Endodermal cell (in vitro differentiated cells): ENCODE measurements at regions not wholly inside any gene's neighbourhood (a gene's known extent, or its start where the extent isn't known, plus 50 kb on each side); places are given as distances from the start of the nearest gene placed in this dataset.
"Not testable (repeated sequence)": the region's sequence is repeated elsewhere in the genome, so short reads cannot be mapped to it uniquely, and the experiment has no call there.

Experiments used
- DNase-seq: peaks from one replicate; pipeline ENCODE4 v3.0.0-alpha.2; 2017
- H3K27ac ChIP-seq: 2 replicates; pipeline ENCODE4 v1.5.1; 2013; ENCODE audit warnings: mild to moderate bottlenecking, low read depth, low read length, moderate library complexity
- H3K27me3 ChIP-seq: 2 replicates; pipeline ENCODE4 v1.6.1; 2013; ENCODE audit warnings: mild to moderate bottlenecking, low read length, moderate library complexity; ENCODE audit not compliant: insufficient read depth, control insufficient read depth, poor library complexity, severe bottlenecking
- H3K36me3 ChIP-seq: 2 replicates; pipeline ENCODE4 v1.7.0; 2013; ENCODE audit warnings: mild to moderate bottlenecking, low read length, moderate library complexity; ENCODE audit not compliant: control insufficient read depth, insufficient read depth
- H3K4me1 ChIP-seq: one replicate; pipeline ENCODE4 v1.7.0; 2013; ENCODE audit warnings: low read length; ENCODE audit not compliant: control insufficient read depth, insufficient read depth
- H3K4me3 ChIP-seq: 2 replicates; pipeline ENCODE4 v1.5.1; 2013; ENCODE audit warnings: mild to moderate bottlenecking, low read length, moderate library complexity
- H3K9ac ChIP-seq: 2 replicates; pipeline ENCODE4 v1.6.1; 2013; ENCODE audit warnings: mild to moderate bottlenecking, low read length, moderate library complexity; ENCODE audit not compliant: poor library complexity, severe bottlenecking; ENCODE audit errors: extremely low read depth
- H3K9me3 ChIP-seq: 2 replicates; pipeline ENCODE4 v1.6.1; 2013; ENCODE audit warnings: mild to moderate bottlenecking, low read length, moderate library complexity; ENCODE audit not compliant: control insufficient read depth
- H3K27ac Mint-ChIP-seq: 2 replicates; pipeline ENCODE4 v1.8.0; 2020; ENCODE audit warnings: mixed read lengths
- H3K27me3 Mint-ChIP-seq: 2 replicates; pipeline ENCODE4 v1.8.0; 2021; ENCODE audit warnings: mild to moderate bottlenecking, mixed read lengths; ENCODE audit not compliant: insufficient read depth
- H3K36me3 Mint-ChIP-seq: 2 replicates; pipeline ENCODE4 v1.8.0; 2020; ENCODE audit warnings: low read depth, mixed read lengths
- H3K4me1 Mint-ChIP-seq: 2 replicates; pipeline ENCODE4 v1.8.0; 2020; ENCODE audit warnings: mixed read lengths
- H3K4me3 Mint-ChIP-seq: 2 replicates; pipeline ENCODE4 v1.8.0; 2020; ENCODE audit warnings: mild to moderate bottlenecking, moderate library complexity, mixed read lengths
- H3K9me3 Mint-ChIP-seq: 2 replicates; pipeline ENCODE4 v1.8.0; 2020; ENCODE audit warnings: mild to moderate bottlenecking, mixed read lengths
- WGBS, 2 experiments: methylation state at CpG; one replicate each; pipeline versions ENCODE4 v1.1.5 to v1.1.7; 2013; ENCODE audit warnings: missing lambda C conversion rate in 2 of 2, mixed read lengths in 1 of 2; ENCODE audit not compliant: insufficient coverage in 1 of 2, insufficient read length in 1 of 2; 5-methylcytosine and 5-hydroxymethylcytosine counted together
- TF ChIP-seq, protein P1 (sequence below): fragments of 200-600 bp; sonication (generic); conservative IDR thresholded peaks from 2 replicates; pipeline ENCODE4 v1.5.0; 2021; ENCODE audit warnings: antibody characterized with exemption, mild to moderate bottlenecking

DNA sequence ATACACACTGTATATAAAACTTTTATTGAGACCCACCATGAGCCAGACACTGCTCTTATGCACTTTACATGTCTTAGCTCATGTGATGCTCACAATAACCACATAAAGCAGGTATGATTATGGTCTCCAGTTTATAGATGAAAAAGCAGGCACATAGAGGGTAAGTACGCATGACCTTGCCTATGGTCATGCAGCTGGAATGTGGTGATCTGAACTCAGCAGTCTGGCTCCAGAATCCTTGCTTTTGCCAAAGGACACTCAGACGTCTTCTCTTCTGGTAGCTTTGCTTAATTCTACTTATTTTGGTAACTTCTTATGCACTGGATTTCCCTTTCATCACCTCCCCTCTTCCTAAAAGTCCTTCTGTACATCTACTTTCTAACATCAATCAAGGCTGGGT is 103.3 kb upstream of the CRY1 start:
- Histone ChIP-seq H3K4me1 (no peaks in the 10 kb centered on the region), H3K27ac (no peak overlapping the region), H3K27me3 (no peaks in the 10 kb centered on the region), H3K9me3 (peaks cover 7% of the 10 kb centered on the region), H3K4me3 (no peak overlapping the region), H3K9ac (no peak overlapping the region), H3K36me3 (no peaks in the 10 kb centered on the region)
- H3K27ac Mint-ChIP-seq = no peak overlapping the region
- DNase-seq = no peak
- peaks cover 5% of the 10 kb centered on the region for H3K4me1 Mint-ChIP-seq
- H3K36me3 Mint-ChIP-seq = no peaks in the 10 kb centered on the region
- H3K4me3 Mint-ChIP-seq = no peak overlapping the region
- 82 to 100% methylated on average over 1 to 2 of the region's 2 CpGs for whole genome bisulfite sequencing, 2 experiments
- H3K27me3 Mint-ChIP-seq = no peaks in the 10 kb centered on the region
- peaks cover 5% of the 10 kb centered on the region for H3K9me3 Mint-ChIP-seq
- TF ChIP-seq, protein P1, sequence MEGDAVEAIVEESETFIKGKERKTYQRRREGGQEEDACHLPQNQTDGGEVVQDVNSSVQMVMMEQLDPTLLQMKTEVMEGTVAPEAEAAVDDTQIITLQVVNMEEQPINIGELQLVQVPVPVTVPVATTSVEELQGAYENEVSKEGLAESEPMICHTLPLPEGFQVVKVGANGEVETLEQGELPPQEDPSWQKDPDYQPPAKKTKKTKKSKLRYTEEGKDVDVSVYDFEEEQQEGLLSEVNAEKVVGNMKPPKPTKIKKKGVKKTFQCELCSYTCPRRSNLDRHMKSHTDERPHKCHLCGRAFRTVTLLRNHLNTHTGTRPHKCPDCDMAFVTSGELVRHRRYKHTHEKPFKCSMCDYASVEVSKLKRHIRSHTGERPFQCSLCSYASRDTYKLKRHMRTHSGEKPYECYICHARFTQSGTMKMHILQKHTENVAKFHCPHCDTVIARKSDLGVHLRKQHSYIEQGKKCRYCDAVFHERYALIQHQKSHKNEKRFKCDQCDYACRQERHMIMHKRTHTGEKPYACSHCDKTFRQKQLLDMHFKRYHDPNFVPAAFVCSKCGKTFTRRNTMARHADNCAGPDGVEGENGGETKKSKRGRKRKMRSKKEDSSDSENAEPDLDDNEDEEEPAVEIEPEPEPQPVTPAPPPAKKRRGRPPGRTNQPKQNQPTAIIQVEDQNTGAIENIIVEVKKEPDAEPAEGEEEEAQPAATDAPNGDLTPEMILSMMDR = no peak

DNA sequence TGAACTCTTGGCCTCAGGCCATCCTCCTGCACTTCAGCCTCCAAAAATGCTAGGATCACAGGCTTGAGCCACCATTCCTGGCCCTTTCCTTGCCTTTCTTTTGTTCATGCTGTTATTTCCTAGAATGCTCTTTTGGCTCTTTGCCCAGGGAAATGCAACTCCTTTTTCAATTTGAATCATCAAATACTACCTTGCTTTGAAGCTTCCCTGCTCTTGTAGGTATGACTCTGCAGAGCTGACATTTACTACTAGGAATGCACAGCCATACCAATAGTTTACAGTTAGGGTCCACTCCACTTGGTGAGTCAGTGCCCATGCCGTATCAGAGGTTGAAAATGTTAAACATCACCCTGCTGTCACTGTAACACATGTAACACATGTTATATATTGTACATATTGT is 107.0 kb upstream of the CRY1 start:
- Histone ChIP-seq H3K4me1 (no peaks in the 10 kb centered on the region), H3K27me3 (no peaks in the 10 kb centered on the region), H3K36me3 (no peaks in the 10 kb centered on the region), H3K9ac (no peak overlapping the region), H3K4me3 (no peak overlapping the region), H3K9me3 (no peaks in the 10 kb centered on the region), H3K27ac (no peak overlapping the region)
- no peak for DNase-seq
- no peak overlapping the region for H3K27ac Mint-ChIP-seq
- no peaks in the 10 kb centered on the region for H3K27me3 Mint-ChIP-seq
- H3K4me1 Mint-ChIP-seq = peaks cover 5% of the 10 kb centered on the region
- H3K4me3 Mint-ChIP-seq = no peak overlapping the region
- WGBS, 2 experiments = 100% methylated on average over 1 of the region's 1 CpG; no CpG with 5 or more reads in 1 of the 2 experiments
- no peaks in the 10 kb centered on the region for H3K9me3 Mint-ChIP-seq
- no peaks in the 10 kb centered on the region for H3K36me3 Mint-ChIP-seq
- TF ChIP-seq, protein P1 = no peak

DNA sequence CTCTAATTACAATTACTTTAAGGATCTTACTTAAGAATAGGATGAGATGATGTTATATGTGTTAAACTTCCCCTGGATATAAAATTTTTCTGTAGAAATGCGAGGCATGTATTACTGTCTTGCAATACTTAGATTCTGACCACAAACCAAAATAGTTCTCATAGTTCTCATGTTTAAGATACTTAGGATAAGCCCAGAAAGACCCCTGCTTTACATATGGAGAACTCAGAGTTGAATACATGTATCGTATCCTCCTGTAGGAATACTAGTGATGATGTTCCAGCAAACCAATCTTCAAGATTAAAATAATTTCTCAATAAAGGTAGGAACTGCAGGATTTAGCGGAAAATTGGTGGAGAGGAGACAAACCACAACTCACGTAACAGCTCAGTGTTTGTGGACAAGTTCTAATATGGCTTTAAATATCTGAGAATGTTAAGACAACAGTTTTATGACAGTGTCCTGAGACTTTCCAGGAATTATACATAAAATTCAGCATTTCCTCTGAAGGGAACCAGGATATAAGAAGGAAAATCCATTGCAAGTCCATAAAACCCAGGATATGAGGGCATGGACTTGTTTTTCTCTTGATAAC is 114.7 kb upstream of the CRY1 start:
- H3K4me3 Mint-ChIP-seq = no peak overlapping the region
- Histone ChIP-seq H3K36me3 (no peaks in the 10 kb centered on the region), H3K4me3 (no peak overlapping the region), H3K4me1 (no peaks in the 10 kb centered on the region), H3K27me3 (no peaks in the 10 kb centered on the region), H3K9ac (no peak overlapping the region), H3K27ac (no peak overlapping the region), H3K9me3 (no peaks in the 10 kb centered on the region)
- no peak for DNase-seq
- peaks cover 4% of the 10 kb centered on the region for H3K4me1 Mint-ChIP-seq
- TF ChIP-seq, protein P1 = no peak
- H3K9me3 Mint-ChIP-seq = peaks cover 12% of the 10 kb centered on the region
- no peak overlapping the region for H3K27ac Mint-ChIP-seq
- WGBS, 2 experiments = 95% methylated on average over 3 to 4 of the region's 4 CpGs
- H3K36me3 Mint-ChIP-seq = no peaks in the 10 kb centered on the region
- H3K27me3 Mint-ChIP-seq = no peaks in the 10 kb centered on the region

DNA sequence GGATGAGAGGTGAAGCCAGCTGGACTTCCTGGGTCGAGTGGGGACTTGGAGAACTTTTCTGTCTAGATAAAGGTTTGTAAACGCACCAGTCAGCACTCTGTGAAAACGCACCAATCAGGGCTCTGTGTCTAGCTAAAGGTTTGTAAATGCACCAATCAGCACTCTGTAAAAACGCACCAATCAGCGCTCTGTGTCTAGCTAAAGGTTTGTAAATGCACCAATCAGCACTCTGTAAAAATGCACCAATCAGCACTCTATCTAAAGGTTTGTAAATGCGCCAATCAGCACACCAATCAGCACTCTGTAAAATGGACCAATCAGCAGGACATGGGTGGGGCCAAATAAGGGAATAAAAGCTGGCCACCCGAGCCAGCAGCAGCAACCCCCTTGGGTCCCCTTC is 116.4 kb upstream of the CRY1 start:
- peaks cover 12% of the 10 kb centered on the region for H3K9me3 Mint-ChIP-seq
- not testable (repeated sequence) for H3K9me3 ChIP-seq, H3K27me3 Mint-ChIP-seq, H3K27ac Mint-ChIP-seq, H3K4me1 ChIP-seq, H3K36me3 ChIP-seq, H3K27me3 ChIP-seq, H3K4me3 Mint-ChIP-seq, H3K4me3 ChIP-seq, H3K9ac ChIP-seq, H3K4me1 Mint-ChIP-seq, H3K36me3 Mint-ChIP-seq, DNase-seq, H3K27ac ChIP-seq
- 92 to 96% methylated on average over 5 to 7 of the region's 7 CpGs for WGBS, 2 experiments

DNA sequence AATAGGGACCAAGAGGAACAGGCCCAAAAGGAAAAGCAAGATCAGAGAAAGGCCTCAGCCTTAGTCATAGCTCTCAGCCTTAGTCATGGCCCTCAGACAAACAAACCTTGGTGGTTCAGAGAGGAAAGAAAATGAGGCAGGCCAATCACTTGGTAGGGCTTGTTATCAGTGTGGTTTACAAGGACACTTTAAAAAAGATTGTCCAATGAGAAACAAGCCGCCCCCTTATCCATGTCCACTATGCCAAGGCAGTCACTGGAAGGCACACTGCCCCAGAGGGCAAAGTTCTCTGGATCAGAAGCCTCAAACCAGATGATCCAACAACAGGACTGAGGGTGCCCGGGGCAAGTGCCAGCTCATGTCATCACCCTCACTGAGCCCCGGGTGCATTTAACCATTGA is 121.0 kb upstream of the CRY1 start:
- not testable (repeated sequence) for H3K9ac ChIP-seq

More for the DNA sequence above, 121.0 kb upstream of the CRY1 start:
- H3K4me3 Mint-ChIP-seq, H3K27me3 Mint-ChIP-seq, DNase-seq, H3K27ac ChIP-seq, H3K27ac Mint-ChIP-seq, H3K36me3 ChIP-seq, H3K4me1 Mint-ChIP-seq, H3K4me3 ChIP-seq, H3K27me3 ChIP-seq, H3K9me3 ChIP-seq, H3K36me3 Mint-ChIP-seq, H3K4me1 ChIP-seq: not testable (repeated sequence)
- peaks cover 19% of the 10 kb centered on the region for H3K9me3 Mint-ChIP-seq
- WGBS, 2 experiments = 92 to 100% methylated on average over 1 to 3 of the region's 3 CpGs
